ENCODE measurements at regions not wholly inside any gene's neighbourhood (a gene's known extent, or its start where the extent isn't known, plus 50 kb on each side); places are given as distances from the start of the nearest gene placed in this dataset.

DNA sequence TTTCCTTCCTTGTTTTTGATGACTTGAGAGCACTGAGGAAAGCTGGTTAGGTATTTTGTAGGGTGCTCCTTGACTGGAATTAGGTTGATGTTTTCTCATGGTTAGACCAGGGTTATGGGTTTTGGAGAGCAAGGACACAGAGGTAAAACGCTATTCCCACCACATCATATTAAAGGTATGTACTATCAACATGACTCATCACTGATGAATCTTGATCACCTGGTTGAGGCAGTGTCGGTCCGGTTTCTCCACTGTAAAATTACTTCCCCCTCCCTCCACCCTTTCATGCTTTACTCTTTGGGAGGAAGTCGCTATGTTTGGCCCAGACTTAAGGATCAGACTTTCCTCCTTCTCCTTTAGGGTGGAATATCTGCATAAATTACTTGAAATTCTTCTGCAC is 201.6 kb downstream of the EDEM1 start:
- Histone ChIP-seq H3K27ac (no peak overlapping the region), H3K36me3 (no peaks in the 10 kb centered on the region), H3K4me3 (no peak overlapping the region), H3K4me1 (ENCODE audit: insufficient read depth) (no peaks in the 10 kb centered on the region), H3K27me3 (no peaks in the 10 kb centered on the region), H3K9me3 (no peaks in the 10 kb centered on the region)
- TF ChIP-seq EP300 (IDR thresholded peaks at IDR 0.05) (no peak), POLR2A (IDR thresholded peaks at IDR 0.05) (no peak)
- TF ChIP-seq, protein P1, sequence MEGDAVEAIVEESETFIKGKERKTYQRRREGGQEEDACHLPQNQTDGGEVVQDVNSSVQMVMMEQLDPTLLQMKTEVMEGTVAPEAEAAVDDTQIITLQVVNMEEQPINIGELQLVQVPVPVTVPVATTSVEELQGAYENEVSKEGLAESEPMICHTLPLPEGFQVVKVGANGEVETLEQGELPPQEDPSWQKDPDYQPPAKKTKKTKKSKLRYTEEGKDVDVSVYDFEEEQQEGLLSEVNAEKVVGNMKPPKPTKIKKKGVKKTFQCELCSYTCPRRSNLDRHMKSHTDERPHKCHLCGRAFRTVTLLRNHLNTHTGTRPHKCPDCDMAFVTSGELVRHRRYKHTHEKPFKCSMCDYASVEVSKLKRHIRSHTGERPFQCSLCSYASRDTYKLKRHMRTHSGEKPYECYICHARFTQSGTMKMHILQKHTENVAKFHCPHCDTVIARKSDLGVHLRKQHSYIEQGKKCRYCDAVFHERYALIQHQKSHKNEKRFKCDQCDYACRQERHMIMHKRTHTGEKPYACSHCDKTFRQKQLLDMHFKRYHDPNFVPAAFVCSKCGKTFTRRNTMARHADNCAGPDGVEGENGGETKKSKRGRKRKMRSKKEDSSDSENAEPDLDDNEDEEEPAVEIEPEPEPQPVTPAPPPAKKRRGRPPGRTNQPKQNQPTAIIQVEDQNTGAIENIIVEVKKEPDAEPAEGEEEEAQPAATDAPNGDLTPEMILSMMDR (IDR thresholded peaks at IDR 0.05), result no peak
- 73 to 81% (median 80%) methylated on average over 4 of the region's 4 CpGs for WGBS, 3 donors
- intact Hi-C loops (cut with DNase I), result no loop called here
- DNase-seq, result no peak

DNA sequence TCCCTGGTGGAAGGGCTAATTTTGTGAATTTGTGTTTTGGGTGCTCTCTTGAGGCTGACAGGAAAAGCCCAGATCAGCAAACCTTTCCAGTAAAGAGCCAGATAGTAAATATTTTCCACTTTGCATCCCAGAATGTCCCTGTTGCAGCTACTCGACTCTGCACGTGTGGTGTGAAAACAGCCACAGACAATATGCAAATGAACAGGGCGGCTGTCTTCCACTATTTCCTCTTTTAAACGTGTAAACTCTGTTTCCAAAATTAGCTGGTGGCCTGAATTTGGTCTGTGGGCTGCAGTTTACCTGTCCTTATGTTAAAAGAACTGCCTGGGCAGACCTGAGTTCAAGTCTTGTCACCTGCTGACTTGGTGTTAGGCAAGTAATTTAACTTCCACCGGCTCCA is 202.7 kb downstream of the EDEM1 start:
- no peaks in the 10 kb centered on the region for H3K36me3 ChIP-seq
- H3K4me3 ChIP-seq, result no peak overlapping the region
- intact Hi-C loops (cut with DNase I), result no loop called here
- TF ChIP-seq, protein P1 (IDR thresholded peaks at IDR 0.05), result no peak
- TF ChIP-seq POLR2A (IDR thresholded peaks at IDR 0.05) (no peak), EP300 (IDR thresholded peaks at IDR 0.05) (no peak)
- no peaks in the 10 kb centered on the region for H3K27me3 ChIP-seq
- H3K27ac ChIP-seq, result no peak overlapping the region
- 40 to 55% (median 50%) methylated on average over 5 of the region's 5 CpGs for WGBS, 3 donors
- DNase-seq, result no peak
- H3K4me1 ChIP-seq (ENCODE audit: insufficient read depth), result no peaks in the 10 kb centered on the region
- no peaks in the 10 kb centered on the region for H3K9me3 ChIP-seq

DNA sequence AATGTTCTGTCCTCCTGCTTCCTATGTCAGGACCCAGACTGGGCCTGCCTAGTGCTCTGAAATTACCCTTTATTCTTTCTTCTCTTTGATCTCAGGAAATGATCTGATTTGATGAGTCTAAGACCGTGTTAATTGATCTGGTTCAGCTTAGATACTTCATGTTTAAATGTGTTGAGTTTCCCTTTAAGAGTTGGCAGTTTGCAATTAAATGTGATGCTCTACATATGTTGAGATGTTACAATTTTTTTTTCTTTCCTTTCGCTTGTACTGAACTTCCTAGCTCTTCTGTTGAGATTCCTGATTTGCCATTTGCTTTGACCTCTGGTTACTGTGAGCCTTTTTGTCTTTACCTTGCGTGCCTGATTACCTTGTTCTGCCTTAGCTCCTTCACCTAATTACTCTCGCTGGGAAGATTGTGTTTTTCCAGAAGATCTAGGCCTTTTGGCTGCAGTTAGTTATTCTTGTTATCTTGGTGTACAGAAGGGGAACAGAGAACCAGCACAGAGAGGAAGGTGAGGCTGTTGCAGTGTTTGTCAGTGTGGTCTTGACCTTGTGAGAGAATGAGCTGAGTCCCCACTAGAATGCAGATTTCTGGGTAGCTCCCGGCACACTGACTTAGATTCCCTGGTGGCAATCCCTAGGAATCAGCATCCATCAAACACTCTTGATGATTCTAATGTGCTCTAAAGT is 203.6 kb downstream of the EDEM1 start:
- WGBS, 3 donors, result 45 to 48% (median 46%) methylated on average over 5 of the region's 5 CpGs
- Histone ChIP-seq H3K9me3 (no peaks in the 10 kb centered on the region), H3K4me1 (ENCODE audit: insufficient read depth) (no peaks in the 10 kb centered on the region), H3K36me3 (no peaks in the 10 kb centered on the region), H3K27ac (no peak overlapping the region), H3K4me3 (no peak overlapping the region), H3K27me3 (no peaks in the 10 kb centered on the region)
- TF ChIP-seq POLR2A (IDR thresholded peaks at IDR 0.05), result no peak
- TF ChIP-seq EP300 (IDR thresholded peaks at IDR 0.05), result no peak
- TF ChIP-seq, protein P1 (IDR thresholded peaks at IDR 0.05), result no peak
- intact Hi-C loops (cut with DNase I), result no loop called here
- DNase-seq, result no peak

DNA sequence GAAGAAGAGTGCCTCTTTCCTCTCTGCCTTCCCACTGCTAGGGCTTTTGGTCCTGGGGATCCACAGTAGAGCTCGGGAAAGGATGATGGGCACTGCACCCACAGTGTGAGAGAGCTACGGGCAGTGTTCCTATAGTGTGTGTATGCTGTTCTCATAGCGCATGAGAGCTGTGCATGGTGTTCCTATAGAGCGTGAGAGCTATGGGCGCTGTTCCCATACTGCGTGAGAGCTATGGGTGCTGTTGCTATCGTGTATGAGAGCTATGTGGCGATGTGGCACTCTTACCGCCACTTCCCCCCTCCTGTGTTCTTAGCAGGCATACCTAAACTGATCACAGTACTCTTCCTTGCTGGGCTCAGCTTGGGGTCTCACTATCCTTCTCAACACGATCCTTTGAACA is 213.5 kb downstream of the EDEM1 start:
- 86 to 93% (median 88%) methylated on average over 10 of the region's 10 CpGs for WGBS, 3 donors
- no peaks in the 10 kb centered on the region for H3K9me3 ChIP-seq
- no peaks in the 10 kb centered on the region for H3K27me3 ChIP-seq
- H3K36me3 ChIP-seq, result no peaks in the 10 kb centered on the region
- H3K27ac ChIP-seq, result no peak overlapping the region
- H3K4me3 ChIP-seq, result no peak overlapping the region
- no peak for DNase-seq
- H3K4me1 ChIP-seq (ENCODE audit: insufficient read depth), result no peaks in the 10 kb centered on the region
- intact Hi-C loops (cut with DNase I), result no loop called here
- TF ChIP-seq POLR2A (IDR thresholded peaks at IDR 0.05), result no peak
- TF ChIP-seq EP300 (IDR thresholded peaks at IDR 0.05), result no peak
- TF ChIP-seq, protein P1 (IDR thresholded peaks at IDR 0.05), result no peak
